ENCODE measurements at regions not wholly inside any gene's neighbourhood (a gene's known extent, or its start where the extent isn't known, plus 50 kb on each side); places are given as distances from the start of the nearest gene placed in this dataset.

DNA sequence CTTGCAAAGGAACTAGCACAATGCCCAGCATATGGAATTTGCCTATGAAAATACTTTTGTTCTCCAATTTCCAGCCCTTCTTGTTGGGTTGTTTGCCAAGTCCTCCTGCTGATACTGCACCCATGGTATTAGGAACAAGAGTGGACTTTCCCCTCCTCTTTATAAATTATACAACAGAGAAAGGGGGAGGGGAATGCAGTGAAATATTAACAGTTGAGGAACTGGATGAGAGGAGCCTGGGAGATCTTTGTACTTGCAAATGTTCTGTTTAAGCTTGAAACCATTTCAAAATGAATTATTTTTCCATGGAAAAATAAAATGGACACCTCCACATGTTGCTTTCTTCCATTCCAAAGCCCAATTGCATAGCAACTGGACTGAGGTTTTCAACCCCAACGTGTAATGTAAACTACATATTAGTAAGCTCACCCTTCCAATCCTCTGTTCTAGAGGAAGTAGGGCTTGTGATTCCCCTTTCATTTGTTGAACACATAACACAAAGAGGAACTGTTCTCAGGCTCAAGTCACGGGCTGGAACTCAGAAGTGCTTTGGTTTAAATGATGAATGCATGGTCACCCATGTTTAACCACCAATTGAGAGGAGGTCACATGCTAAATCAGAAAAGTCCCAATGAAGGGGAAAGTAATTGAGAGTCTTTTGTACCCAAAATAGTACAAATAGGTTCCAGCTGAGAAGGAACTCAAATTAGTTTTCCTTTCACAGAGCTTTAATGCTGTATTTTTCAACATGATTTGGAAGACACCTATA lies 66.2 kb upstream of the ZC3H12C start:
- no peaks in the 10 kb centered on the region for H3K36me3 Mint-ChIP-seq (ENCODE audit: low read depth)
- no peak for DNase-seq (ENCODE audit: low spot score)
- no peaks in the 10 kb centered on the region for H3K9me3 Mint-ChIP-seq (ENCODE audit: low read depth)
- H3K27ac Mint-ChIP-seq (ENCODE audit: unreplicated experiment): no peak overlapping the region
- no peaks in the 10 kb centered on the region for H3K27me3 Mint-ChIP-seq (ENCODE audit: low read depth)
- H3K4me3 Mint-ChIP-seq (ENCODE audit: unreplicated experiment): no peak overlapping the region
- TF ChIP-seq, protein P1, sequence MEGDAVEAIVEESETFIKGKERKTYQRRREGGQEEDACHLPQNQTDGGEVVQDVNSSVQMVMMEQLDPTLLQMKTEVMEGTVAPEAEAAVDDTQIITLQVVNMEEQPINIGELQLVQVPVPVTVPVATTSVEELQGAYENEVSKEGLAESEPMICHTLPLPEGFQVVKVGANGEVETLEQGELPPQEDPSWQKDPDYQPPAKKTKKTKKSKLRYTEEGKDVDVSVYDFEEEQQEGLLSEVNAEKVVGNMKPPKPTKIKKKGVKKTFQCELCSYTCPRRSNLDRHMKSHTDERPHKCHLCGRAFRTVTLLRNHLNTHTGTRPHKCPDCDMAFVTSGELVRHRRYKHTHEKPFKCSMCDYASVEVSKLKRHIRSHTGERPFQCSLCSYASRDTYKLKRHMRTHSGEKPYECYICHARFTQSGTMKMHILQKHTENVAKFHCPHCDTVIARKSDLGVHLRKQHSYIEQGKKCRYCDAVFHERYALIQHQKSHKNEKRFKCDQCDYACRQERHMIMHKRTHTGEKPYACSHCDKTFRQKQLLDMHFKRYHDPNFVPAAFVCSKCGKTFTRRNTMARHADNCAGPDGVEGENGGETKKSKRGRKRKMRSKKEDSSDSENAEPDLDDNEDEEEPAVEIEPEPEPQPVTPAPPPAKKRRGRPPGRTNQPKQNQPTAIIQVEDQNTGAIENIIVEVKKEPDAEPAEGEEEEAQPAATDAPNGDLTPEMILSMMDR (IDR thresholded peaks at IDR 0.05): no peak
- H3K4me1 Mint-ChIP-seq (ENCODE audit: low read depth): peaks cover 5% of the 10 kb centered on the region

DNA sequence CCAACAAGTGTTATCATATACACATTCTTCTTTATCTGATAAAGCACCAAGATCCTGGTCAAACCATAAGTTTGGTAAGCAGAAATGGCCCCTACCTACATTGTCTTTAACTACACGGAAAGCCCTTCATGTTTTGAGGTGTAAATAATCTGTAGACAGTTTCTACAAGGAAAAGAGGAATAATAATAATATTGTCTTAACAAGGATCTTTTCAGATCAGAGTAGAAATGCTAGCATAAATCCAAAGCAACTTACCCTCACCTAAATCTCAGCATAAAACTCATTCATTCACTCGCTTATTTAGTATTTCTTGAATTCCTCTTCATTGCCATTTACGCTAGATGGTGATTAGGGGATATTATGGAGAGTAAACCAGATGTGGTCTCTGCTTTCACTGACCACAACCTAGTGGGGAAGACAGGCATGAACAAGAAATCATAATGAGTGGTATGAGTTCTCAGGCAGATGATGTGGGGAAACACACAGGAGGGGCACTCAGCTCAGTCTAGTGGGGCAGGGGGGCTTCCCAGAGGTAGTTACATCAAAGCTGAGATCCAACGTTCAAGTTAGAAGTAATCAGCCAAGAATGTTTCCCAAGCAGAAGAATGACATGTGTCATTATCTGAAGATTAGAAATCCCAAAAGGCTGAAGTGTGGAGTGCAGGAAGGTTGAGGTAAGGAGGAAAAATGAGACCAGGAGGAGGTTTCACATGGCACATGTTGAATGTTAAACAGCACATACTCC lies 65.4 kb upstream of the ZC3H12C start:
- Mint-ChIP-seq H3K36me3 (ENCODE audit: low read depth) (no peaks in the 10 kb centered on the region), H3K4me3 (ENCODE audit: unreplicated experiment) (no peak overlapping the region), H3K4me1 (ENCODE audit: low read depth) (no peaks in the 10 kb centered on the region), H3K27ac (ENCODE audit: unreplicated experiment) (no peak overlapping the region), H3K9me3 (ENCODE audit: low read depth) (no peaks in the 10 kb centered on the region), H3K27me3 (ENCODE audit: low read depth) (no peaks in the 10 kb centered on the region)
- TF ChIP-seq, protein P1 (IDR thresholded peaks at IDR 0.05): no peak
- DNase-seq (ENCODE audit: low spot score): no peak

DNA sequence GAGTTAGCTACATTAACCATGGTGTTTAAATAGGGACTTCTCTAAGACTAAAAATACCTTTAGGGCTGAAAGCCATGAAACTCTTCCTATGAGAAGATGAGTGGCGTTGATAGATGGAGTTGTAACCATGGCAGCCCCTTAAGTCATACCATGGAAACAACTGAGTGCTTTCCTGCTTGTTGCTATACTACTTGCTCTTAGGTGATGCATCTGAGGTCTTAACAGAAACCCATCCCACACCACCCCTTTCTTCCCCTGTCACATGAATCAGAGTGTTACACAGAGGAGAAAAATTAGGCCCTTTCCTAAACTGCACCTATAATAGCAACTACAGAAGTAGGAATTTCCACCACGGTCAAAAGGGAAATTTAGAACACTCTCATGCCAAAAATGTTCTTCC lies 64.3 kb upstream of the ZC3H12C start:
- no peaks in the 10 kb centered on the region for H3K27me3 Mint-ChIP-seq (ENCODE audit: low read depth)
- no peak for DNase-seq (ENCODE audit: low spot score)
- H3K9me3 Mint-ChIP-seq (ENCODE audit: low read depth): no peaks in the 10 kb centered on the region
- TF ChIP-seq, protein P1 (IDR thresholded peaks at IDR 0.05): no peak
- H3K27ac Mint-ChIP-seq (ENCODE audit: unreplicated experiment): no peak overlapping the region
- H3K4me1 Mint-ChIP-seq (ENCODE audit: low read depth): no peaks in the 10 kb centered on the region
- no peak overlapping the region for H3K4me3 Mint-ChIP-seq (ENCODE audit: unreplicated experiment)
- no peaks in the 10 kb centered on the region for H3K36me3 Mint-ChIP-seq (ENCODE audit: low read depth)

DNA sequence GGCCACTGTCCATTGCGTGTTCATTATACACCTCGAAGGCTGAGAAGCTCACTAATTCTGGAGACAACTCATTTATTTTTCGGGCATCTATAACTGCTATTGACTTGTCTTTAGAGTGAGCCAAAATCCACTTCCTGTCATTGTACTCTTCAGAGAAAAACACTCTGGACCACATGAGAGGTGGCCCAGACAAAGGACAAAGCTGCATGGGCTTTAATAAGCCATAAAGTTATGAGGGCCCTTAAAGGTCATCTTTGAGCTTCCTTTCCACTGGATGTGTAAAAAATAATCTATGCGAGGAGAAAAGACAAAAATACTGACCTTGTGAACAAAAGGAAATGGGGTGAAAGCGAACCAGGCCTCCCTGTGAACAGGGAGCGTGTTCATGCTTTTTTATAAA lies 63.5 kb upstream of the ZC3H12C start:
- TF ChIP-seq, protein P1 (IDR thresholded peaks at IDR 0.05): no peak
- H3K9me3 Mint-ChIP-seq (ENCODE audit: low read depth): no peaks in the 10 kb centered on the region
- no peak overlapping the region for H3K4me3 Mint-ChIP-seq (ENCODE audit: unreplicated experiment)
- no peaks in the 10 kb centered on the region for H3K27me3 Mint-ChIP-seq (ENCODE audit: low read depth)
- no peak for DNase-seq (ENCODE audit: low spot score)
- H3K27ac Mint-ChIP-seq (ENCODE audit: unreplicated experiment): no peak overlapping the region
- no peaks in the 10 kb centered on the region for H3K4me1 Mint-ChIP-seq (ENCODE audit: low read depth)
- H3K36me3 Mint-ChIP-seq (ENCODE audit: low read depth): no peaks in the 10 kb centered on the region

DNA sequence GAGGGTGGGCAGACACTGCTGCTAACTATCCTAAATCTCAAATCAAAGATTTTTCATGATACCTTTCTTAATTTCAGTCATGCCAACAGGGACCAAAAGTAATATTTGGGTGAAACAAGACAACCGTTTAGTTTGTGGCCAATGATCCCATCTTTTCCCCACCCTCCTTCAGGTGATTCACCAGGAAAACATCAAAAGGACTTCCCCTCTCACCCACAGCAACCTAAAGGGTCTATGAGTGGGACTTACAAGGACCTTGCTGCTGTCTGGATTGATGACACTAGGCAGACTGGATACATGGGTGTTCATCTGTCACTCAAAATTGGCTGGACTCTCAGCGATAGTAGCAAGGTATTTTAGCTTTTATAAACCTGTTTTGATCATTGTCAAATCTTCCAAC lies 62.0 kb upstream of the ZC3H12C start:
- no peaks in the 10 kb centered on the region for H3K27me3 Mint-ChIP-seq (ENCODE audit: low read depth)
- no peaks in the 10 kb centered on the region for H3K4me1 Mint-ChIP-seq (ENCODE audit: low read depth)
- TF ChIP-seq, protein P1 (IDR thresholded peaks at IDR 0.05): no peak
- no peak overlapping the region for H3K4me3 Mint-ChIP-seq (ENCODE audit: unreplicated experiment)
- no peaks in the 10 kb centered on the region for H3K9me3 Mint-ChIP-seq (ENCODE audit: low read depth)
- no peak for DNase-seq (ENCODE audit: low spot score)
- no peak overlapping the region for H3K27ac Mint-ChIP-seq (ENCODE audit: unreplicated experiment)
- H3K36me3 Mint-ChIP-seq (ENCODE audit: low read depth): no peaks in the 10 kb centered on the region

Measured in chondrocyte (in vitro differentiated cells).